ENCODE measurements at regions not wholly inside any gene's neighbourhood (a gene's known extent, or its start where the extent isn't known, plus 50 kb on each side); places are given as distances from the start of the nearest gene placed in this dataset.

DNA sequence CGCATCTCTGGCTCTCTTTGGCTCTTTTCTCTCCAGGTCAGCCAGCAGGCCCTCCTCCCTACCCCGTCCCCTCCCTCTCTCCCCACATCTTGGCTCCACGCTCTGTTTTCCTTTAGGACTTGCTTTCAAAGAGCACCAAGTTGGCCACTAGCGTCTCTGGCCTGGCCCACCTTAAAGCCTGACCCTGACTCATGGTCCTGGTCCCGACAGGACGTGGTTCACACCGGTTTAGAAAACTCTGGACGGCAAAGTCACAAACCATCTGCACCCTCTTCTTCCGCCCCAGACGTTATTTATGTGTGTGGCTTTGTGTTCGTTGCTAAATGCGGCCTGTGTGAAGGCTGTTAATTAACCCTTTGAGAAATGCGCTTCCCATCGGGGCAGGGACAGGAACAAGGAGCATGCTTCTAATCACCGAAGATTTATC is 169.0 kb upstream of the HAAO start:
- TF ChIP-seq EZH2phosphoT487 (IDR thresholded peaks at IDR 0.05; ENCODE audit: insufficient read depth, low read depth) (no peak), EZH2 (IDR thresholded peaks at IDR 0.05; ENCODE audit: insufficient read depth, poor library complexity, severe bottlenecking) (no peak)
